ENCODE measurements at regions not wholly inside any gene's neighbourhood (a gene's known extent, or its start where the extent isn't known, plus 50 kb on each side); places are given as distances from the start of the nearest gene placed in this dataset.

- no peak for TF ChIP-seq CTCF (IDR thresholded peaks at IDR 0.05; ENCODE audit: low read depth, low read length, missing control alignments)
- no peak for DNase-seq (ENCODE audit: low read depth)
- H3K4me3 ChIP-seq (ENCODE audit: low read depth, low read length): no peak overlapping the region
- in situ Hi-C loops (cut with HindIII; ENCODE audit: low sequenced_read_pairs): no loop called here
Measured at GRCh38 chr6:141562186-141562811, 570.4 kb upstream of the GJE1 start.

- DNase-seq (ENCODE audit: low read depth): no peak
- in situ Hi-C loops (cut with HindIII; ENCODE audit: low sequenced_read_pairs): no loop called here
- TF ChIP-seq CTCF (IDR thresholded peaks at IDR 0.05; ENCODE audit: low read depth, low read length, missing control alignments): no peak
- no peak overlapping the region for H3K4me3 ChIP-seq (ENCODE audit: low read depth, low read length)
Measured at GRCh38 chr6:141561154-141561553, 571.6 kb upstream of the GJE1 start.

- no peak for TF ChIP-seq CTCF (IDR thresholded peaks at IDR 0.05; ENCODE audit: low read depth, low read length, missing control alignments)
- H3K4me3 ChIP-seq (ENCODE audit: low read depth, low read length): no peak overlapping the region
- DNase-seq (ENCODE audit: low read depth): peak; percentile 67
- in situ Hi-C loops (cut with HindIII; ENCODE audit: low sequenced_read_pairs): no loop called here
Measured at GRCh38 chr6:141552463-141552862, 580.3 kb upstream of the GJE1 start.

DNA sequence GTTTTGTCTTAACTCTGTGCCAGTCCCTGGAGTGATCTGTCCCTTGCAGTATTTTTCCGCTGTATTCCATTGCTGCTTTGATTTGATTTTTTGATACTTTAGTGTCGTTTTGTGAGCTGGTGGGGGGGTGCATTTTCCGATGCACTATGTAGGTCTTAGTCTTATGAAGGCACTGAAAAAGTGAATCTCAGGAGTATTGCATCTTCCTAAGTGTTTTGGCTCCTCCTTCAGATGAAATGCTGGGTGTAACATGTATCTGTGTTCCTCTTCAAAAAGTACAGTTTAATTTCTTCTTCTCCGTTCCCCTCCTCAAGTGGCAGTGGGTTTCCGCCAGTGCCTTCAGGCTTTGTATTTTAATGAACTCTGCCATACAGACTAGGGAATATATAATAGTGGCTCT, 580.7 kb upstream of the GJE1 start:
- DNase-seq (ENCODE audit: low read depth): no peak
- H3K4me3 ChIP-seq (ENCODE audit: low read depth, low read length): no peak overlapping the region
- TF ChIP-seq CTCF (IDR thresholded peaks at IDR 0.05; ENCODE audit: low read depth, low read length, missing control alignments): no peak
- in situ Hi-C loops (cut with HindIII; ENCODE audit: low sequenced_read_pairs): no loop called here

DNA sequence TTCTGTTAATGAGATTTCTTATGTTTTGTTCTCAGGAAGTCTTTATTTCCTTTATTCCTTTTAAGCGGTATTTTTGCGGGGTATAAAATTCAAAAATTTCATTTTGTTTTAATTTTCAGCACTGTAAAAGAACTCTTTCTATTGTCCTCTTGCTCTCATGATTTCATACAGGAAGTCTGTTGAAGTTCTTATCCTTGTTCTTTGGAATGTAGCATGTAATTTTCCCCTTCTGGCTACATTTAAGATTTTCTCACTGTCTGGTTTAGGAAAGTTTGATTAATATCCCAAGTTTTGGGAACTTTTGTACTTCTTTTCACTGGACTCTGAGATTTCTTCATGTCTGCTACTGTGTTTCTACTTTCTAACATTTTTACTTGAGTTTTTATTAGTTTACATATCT, 581.4 kb upstream of the GJE1 start:
- DNase-seq (ENCODE audit: low read depth): no peak
- in situ Hi-C loops (cut with HindIII; ENCODE audit: low sequenced_read_pairs): no loop called here
- H3K4me3 ChIP-seq (ENCODE audit: low read depth, low read length): no peak overlapping the region
- TF ChIP-seq CTCF (IDR thresholded peaks at IDR 0.05; ENCODE audit: low read depth, low read length, missing control alignments): no peak

- no peak for DNase-seq (ENCODE audit: low read depth)
- no peak overlapping the region for H3K4me3 ChIP-seq (ENCODE audit: low read depth, low read length)
- TF ChIP-seq CTCF (IDR thresholded peaks at IDR 0.05; ENCODE audit: low read depth, low read length, missing control alignments): no peak
- in situ Hi-C loops (cut with HindIII; ENCODE audit: low sequenced_read_pairs): no loop called here
Measured at GRCh38 chr6:141550471-141550870, 582.3 kb upstream of the GJE1 start.
